Spleen (tissue), 7 donors: ENCODE measurements at regions not wholly inside any gene's neighbourhood (a gene's known extent, or its start where the extent isn't known, plus 50 kb on each side); places are given as distances from the start of the nearest gene placed in this dataset.

Source experiments
- CTCF ChIP-seq, 11 experiments: fragments of 200-600 bp in 7 of 11; fragments of 450-650 bp in 4 of 11; sonication (generic) in 4 of 11; IDR thresholded peaks in 8 of 11; conservative IDR thresholded peaks in 3 of 11; 1 replicate in 7 of 11; 2 replicates in 4 of 11; pipeline versions ENCODE4 v1.4.0 to v1.8.0; 2016 to 2021; ENCODE audit warnings: antibody characterized with exemption in 11 of 11, inconsistent platforms in 4 of 11, mild to moderate bottlenecking in 1 of 11
- POLR2A ChIP-seq, 3 donors: fragments of 450-650 bp; IDR thresholded peaks; one replicate each; pipeline ENCODE4 v1.5.1; 2017; ENCODE audit warnings: antibody characterized with exemption in 3 of 3, mild to moderate bottlenecking in 1 of 3
- POLR2AphosphoS5 ChIP-seq, 3 donors: sonication (generic); formaldehyde crosslinking; IDR thresholded peaks; one replicate each; pipeline ENCODE4 v1.5.1; 2017; ENCODE audit warnings: antibody characterized with exemption in 3 of 3
- donor health status: DM: no; HTN: no; CAD: no; lungs with moderate emphysema.
- donor health status: DM: no; HTN: no; CAD: no.
- donor health status: DM: no; HTN: no; CAD: no.

- TF ChIP-seq POLR2A (IDR thresholded peaks at IDR 0.05) (no peak), CTCF (IDR thresholded peaks at IDR 0.05 in 8 of 11, conservative IDR thresholded peaks at IDR 0.05 in 3 of 11) (no peak), POLR2AphosphoS5 (IDR thresholded peaks at IDR 0.05) (no peak)
These were observed 432.0 kb upstream of the FAM241A start for GRCh38 chr4:111713276-111713675.
